Loucy (cell line): ENCODE measurements at regions not wholly inside any gene's neighbourhood (a gene's known extent, or its start where the extent isn't known, plus 50 kb on each side); places are given as distances from the start of the nearest gene placed in this dataset.

Experiments
- H2AFZ ChIP-seq: fragments of 200-600 bp; sonication (generic); 2 replicates; pipeline ENCODE4 v1.6.0; 2016; ENCODE audit warnings: antibody characterized with exemption, mild to moderate bottlenecking, low read length, moderate library complexity
- H3F3A ChIP-seq: fragments of 200-600 bp; 2 replicates; pipeline ENCODE4 v1.6.0; 2016; ENCODE audit warnings: antibody characterized with exemption, low read depth, mild to moderate bottlenecking
- H3K27me3 ChIP-seq: fragments of 200-600 bp; sonication (generic); 2 replicates; pipeline ENCODE4 v1.6.1; 2014; ENCODE audit warnings: low read length, mild to moderate bottlenecking; ENCODE audit not compliant: insufficient read depth, poor library complexity, severe bottlenecking
- H3K36me3 ChIP-seq: fragments of 200-600 bp; sonication (generic); 2 replicates; pipeline ENCODE4 v1.6.1; 2016; ENCODE audit warnings: low read length; ENCODE audit not compliant: insufficient read depth
- H3K4me1 ChIP-seq: fragments of 200-600 bp; sonication (generic); 2 replicates; pipeline ENCODE4 v1.5.1; 2014; ENCODE audit warnings: low read length, mild to moderate bottlenecking; ENCODE audit not compliant: insufficient read depth, poor library complexity, severe bottlenecking
- H3K4me2 ChIP-seq: fragments of 200-600 bp; sonication (generic); 2 replicates; pipeline ENCODE4 v1.6.0; 2014; ENCODE audit warnings: antibody characterized with exemption, low read length, low read depth, mild to moderate bottlenecking; ENCODE audit not compliant: poor library complexity, severe bottlenecking
- H3K4me3 ChIP-seq: fragments of 200-600 bp; sonication (generic); 2 replicates; pipeline ENCODE4 v1.5.1; 2014; ENCODE audit warnings: low read length, mild to moderate bottlenecking, mixed read lengths; ENCODE audit not compliant: poor library complexity, severe bottlenecking
- H3K79me2 ChIP-seq: fragments of 200-600 bp; sonication (generic); 2 replicates; pipeline ENCODE4 v1.6.1; 2014; ENCODE audit warnings: low read length; ENCODE audit not compliant: insufficient read depth
- H3K9ac ChIP-seq: fragments of 200-600 bp; sonication (generic); 2 replicates; pipeline ENCODE4 v1.6.0; 2014; ENCODE audit warnings: mild to moderate bottlenecking, low read depth, low read length, moderate library complexity; ENCODE audit not compliant: poor library complexity, severe bottlenecking
- H3K9me2 ChIP-seq: fragments of 200-600 bp; sonication (generic); replicated peaks from 2 replicates; pipeline ENCODE4 v1.6.1; 2016; ENCODE audit warnings: low read depth, low read length, mixed read lengths
- H3K9me3 ChIP-seq: fragments of 200-600 bp; sonication (generic); 2 replicates; pipeline ENCODE4 v1.6.1; 2014; ENCODE audit warnings: mild to moderate bottlenecking, antibody characterized with exemption, low read length, low read depth; ENCODE audit not compliant: insufficient read depth
- H4K20me1 ChIP-seq: fragments of 200-600 bp; sonication (generic); 2 replicates; pipeline ENCODE4 v1.6.0; 2014; ENCODE audit warnings: antibody characterized with exemption, low read length, mild to moderate bottlenecking; ENCODE audit not compliant: insufficient read depth, poor library complexity, severe bottlenecking
- EZH2phosphoT487 ChIP-seq: fragments of 200-600 bp; IDR thresholded peaks from 2 replicates; pipeline ENCODE4 v1.6.1; 2018; ENCODE audit warnings: antibody characterized with exemption, mild to moderate bottlenecking, moderate library complexity, borderline replicate concordance
- TF ChIP-seq, protein P1 (sequence below): fragments of 200-600 bp; sonication (generic); conservative IDR thresholded peaks from 2 replicates; pipeline ENCODE4 v1.5.1; 2014; ENCODE audit warnings: mild to moderate bottlenecking, antibody characterized with exemption, low read length

DNA sequence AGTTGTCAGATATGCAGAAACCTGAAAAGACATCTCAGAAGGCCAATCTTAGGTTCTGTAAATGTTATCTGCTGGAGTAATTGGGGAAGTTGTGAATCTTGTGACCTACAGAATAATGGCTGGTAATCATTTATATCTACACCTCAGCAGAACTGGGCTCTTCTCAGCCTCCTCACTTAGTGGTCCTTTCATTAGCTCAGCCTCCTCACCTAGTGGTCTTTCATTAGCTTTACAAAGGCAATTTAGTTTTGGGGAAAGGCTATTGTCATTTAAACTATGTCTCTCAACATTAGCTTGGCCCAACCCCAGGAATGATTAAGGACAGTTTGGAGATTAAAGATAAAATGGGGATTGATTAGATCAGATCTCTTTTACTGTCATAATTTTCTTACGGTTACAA is 284.2 kb upstream of the SGCD start:
- Histone ChIP-seq H3K79me2 (no peaks in the 10 kb centered on the region), H3K36me3 (no peaks in the 10 kb centered on the region), H3K4me3 (no peak overlapping the region), H3K9ac (no peak overlapping the region), H3F3A (no peaks in the 10 kb centered on the region), H3K9me3 (no peaks in the 10 kb centered on the region), H2AFZ (no peak overlapping the region), H3K27me3 (no peaks in the 10 kb centered on the region), H3K4me1 (no peaks in the 10 kb centered on the region), H4K20me1 (no peaks in the 10 kb centered on the region), H3K4me2 (no peak overlapping the region), H3K9me2 (no peaks in the 10 kb centered on the region)
- TF ChIP-seq, protein P1, sequence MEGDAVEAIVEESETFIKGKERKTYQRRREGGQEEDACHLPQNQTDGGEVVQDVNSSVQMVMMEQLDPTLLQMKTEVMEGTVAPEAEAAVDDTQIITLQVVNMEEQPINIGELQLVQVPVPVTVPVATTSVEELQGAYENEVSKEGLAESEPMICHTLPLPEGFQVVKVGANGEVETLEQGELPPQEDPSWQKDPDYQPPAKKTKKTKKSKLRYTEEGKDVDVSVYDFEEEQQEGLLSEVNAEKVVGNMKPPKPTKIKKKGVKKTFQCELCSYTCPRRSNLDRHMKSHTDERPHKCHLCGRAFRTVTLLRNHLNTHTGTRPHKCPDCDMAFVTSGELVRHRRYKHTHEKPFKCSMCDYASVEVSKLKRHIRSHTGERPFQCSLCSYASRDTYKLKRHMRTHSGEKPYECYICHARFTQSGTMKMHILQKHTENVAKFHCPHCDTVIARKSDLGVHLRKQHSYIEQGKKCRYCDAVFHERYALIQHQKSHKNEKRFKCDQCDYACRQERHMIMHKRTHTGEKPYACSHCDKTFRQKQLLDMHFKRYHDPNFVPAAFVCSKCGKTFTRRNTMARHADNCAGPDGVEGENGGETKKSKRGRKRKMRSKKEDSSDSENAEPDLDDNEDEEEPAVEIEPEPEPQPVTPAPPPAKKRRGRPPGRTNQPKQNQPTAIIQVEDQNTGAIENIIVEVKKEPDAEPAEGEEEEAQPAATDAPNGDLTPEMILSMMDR, result no peak
- TF ChIP-seq EZH2phosphoT487, result no peak

DNA sequence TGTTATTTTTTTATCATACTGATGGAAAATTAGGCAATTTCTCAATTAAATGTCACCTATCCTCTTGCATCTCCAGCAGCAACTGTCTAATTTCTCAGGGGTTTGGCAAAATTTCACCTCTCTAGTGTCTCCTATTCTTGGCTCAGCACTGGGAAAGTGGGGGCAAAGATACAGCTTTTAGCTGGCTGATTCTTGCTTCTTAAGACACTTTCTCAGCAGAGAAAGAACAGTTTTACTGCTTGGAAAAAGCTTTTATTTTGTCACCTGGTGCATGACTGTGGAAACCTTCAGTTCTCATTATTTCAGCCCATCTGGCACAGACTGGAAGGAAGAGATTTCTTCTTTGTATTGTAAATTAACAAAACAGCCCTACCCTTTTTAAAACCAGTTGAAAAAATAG is 283.6 kb upstream of the SGCD start:
- Histone ChIP-seq H3K4me2 (no peak overlapping the region), H3K79me2 (no peaks in the 10 kb centered on the region), H3K4me3 (no peak overlapping the region), H3K27me3 (no peaks in the 10 kb centered on the region), H3K9ac (no peak overlapping the region), H3K9me2 (no peaks in the 10 kb centered on the region), H4K20me1 (no peaks in the 10 kb centered on the region), H2AFZ (no peak overlapping the region), H3K36me3 (no peaks in the 10 kb centered on the region), H3F3A (no peaks in the 10 kb centered on the region), H3K4me1 (no peaks in the 10 kb centered on the region), H3K9me3 (no peaks in the 10 kb centered on the region)
- TF ChIP-seq, protein P1, result no peak
- TF ChIP-seq EZH2phosphoT487, result no peak

DNA sequence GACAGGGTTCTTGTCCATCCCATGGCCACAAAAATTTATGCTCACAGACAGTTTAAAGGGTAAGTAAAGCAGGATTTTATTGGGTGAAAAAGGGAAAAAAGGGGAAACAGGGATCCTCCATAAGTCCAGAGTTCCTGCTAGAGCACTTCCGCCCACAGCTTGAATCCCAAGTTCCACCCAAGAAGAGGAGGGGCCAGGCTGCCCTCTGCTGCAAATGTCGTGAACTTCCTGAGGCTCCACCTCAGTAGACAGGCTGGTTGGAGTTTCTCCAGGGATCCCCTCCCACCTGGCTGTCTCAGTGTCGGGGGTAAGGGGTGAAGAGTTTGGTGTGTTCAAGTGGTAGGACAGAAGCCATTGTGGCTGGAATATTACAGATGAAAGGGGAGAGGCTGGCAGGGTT is 275.0 kb upstream of the SGCD start:
- Histone ChIP-seq H3K79me2 (no peaks in the 10 kb centered on the region), H3K9me3 (no peaks in the 10 kb centered on the region), H3K4me1 (no peaks in the 10 kb centered on the region), H3K27me3 (no peaks in the 10 kb centered on the region), H3K4me2 (no peak overlapping the region), H3K9ac (no peak overlapping the region), H3F3A (no peaks in the 10 kb centered on the region), H3K36me3 (no peaks in the 10 kb centered on the region), H3K9me2 (no peaks in the 10 kb centered on the region), H4K20me1 (no peaks in the 10 kb centered on the region), H2AFZ (no peak overlapping the region), H3K4me3 (no peak overlapping the region)
- no peak for TF ChIP-seq EZH2phosphoT487
- TF ChIP-seq, protein P1, result no peak
